Mammary epithelial cell (primary cell): ENCODE measurements at regions not wholly inside any gene's neighbourhood (a gene's known extent, or its start where the extent isn't known, plus 50 kb on each side); places are given as distances from the start of the nearest gene placed in this dataset.

ENCODE experiments used
- CTCF ChIP-seq, 2 donors: IDR thresholded peaks in 1 of 2; conservative IDR thresholded peaks in 1 of 2; 2 replicates each; pipeline ENCODE4 v1.5.1; 2011 to 2012; ENCODE audit warnings: inconsistent platforms in 2 of 2, low read length in 2 of 2, mild to moderate bottlenecking in 2 of 2, control low read depth in 1 of 2, low read depth in 1 of 2; ENCODE audit not compliant: insufficient read depth in 1 of 2; ENCODE audit errors: extremely low read depth in 1 of 2
- EZH2 ChIP-seq: IDR thresholded peaks from 2 replicates; pipeline ENCODE4 v1.6.1; 2012; ENCODE audit warnings: low read length, inconsistent platforms, borderline replicate concordance

- TF ChIP-seq CTCF (conservative IDR thresholded peaks at IDR 0.05 in 1 of 2, IDR thresholded peaks at IDR 0.05 in 1 of 2; ENCODE audit: extremely low read depth in 1 of 2, insufficient read depth in 1 of 2, low read depth in 1 of 2, low read length in 2 of 2) (no peak), EZH2 (no peak)
Observed at GRCh38 chr15:22240986-22241385, 160.7 kb downstream of the OR4M2 start.
